ENCODE measurements at regions not wholly inside any gene's neighbourhood (a gene's known extent, or its start where the extent isn't known, plus 50 kb on each side); places are given as distances from the start of the nearest gene placed in this dataset.

DNA sequence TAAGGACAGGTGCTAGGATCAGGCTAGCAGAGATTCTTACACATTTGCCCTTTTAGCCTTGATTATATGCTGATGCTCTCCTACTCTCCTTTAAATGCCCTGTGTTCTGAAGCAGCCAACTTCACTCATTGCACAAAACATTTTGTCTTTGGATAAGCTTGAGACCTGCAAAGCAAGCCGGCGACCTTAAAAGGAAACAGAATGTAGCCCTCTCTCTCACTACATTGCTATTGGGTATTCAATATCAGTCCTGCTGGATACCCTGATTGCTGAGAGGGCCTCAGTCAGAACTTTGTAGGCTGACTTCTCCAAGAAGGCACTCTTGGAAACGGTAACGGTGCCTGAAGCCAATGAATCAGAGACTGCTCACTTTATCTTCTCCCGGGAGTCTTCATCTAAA is 528.9 kb downstream of the DTWD2 start:
- H3K9me3 ChIP-seq, result no peaks in the 10 kb centered on the region
- intact Hi-C loops (cut with DNase I; ENCODE audit: low total_unique reads), result no loop called here
- H3K27ac ChIP-seq, result no peak overlapping the region
- H3K4me1 ChIP-seq, result no peaks in the 10 kb centered on the region
- TF ChIP-seq POLR2A (IDR thresholded peaks at IDR 0.05), result no peak
- H3K36me3 ChIP-seq, result no peaks in the 10 kb centered on the region
- WGBS, 5 donors, result 82 to 97% (median 92%) methylated on average over 5 of the region's 5 CpGs
- no peaks in the 10 kb centered on the region for H3K27me3 ChIP-seq (replicated peaks in 1 of 7)
- no peak for DNase-seq
- no peak overlapping the region for H3K4me3 ChIP-seq

GRCh38 chr5:118456085-118456484 is 532.3 kb downstream of the DTWD2 start:
- DNase-seq, result no peak
- H3K9me3 ChIP-seq, result no peaks in the 10 kb centered on the region
- no peaks in the 10 kb centered on the region for H3K36me3 ChIP-seq
- H3K27ac ChIP-seq, result no peak overlapping the region
- intact Hi-C loops (cut with DNase I; ENCODE audit: low total_unique reads), result no loop called here
- H3K27me3 ChIP-seq (replicated peaks in 1 of 7), result no peaks in the 10 kb centered on the region
- no peak for TF ChIP-seq POLR2A (IDR thresholded peaks at IDR 0.05)
- TF ChIP-seq, protein P1, sequence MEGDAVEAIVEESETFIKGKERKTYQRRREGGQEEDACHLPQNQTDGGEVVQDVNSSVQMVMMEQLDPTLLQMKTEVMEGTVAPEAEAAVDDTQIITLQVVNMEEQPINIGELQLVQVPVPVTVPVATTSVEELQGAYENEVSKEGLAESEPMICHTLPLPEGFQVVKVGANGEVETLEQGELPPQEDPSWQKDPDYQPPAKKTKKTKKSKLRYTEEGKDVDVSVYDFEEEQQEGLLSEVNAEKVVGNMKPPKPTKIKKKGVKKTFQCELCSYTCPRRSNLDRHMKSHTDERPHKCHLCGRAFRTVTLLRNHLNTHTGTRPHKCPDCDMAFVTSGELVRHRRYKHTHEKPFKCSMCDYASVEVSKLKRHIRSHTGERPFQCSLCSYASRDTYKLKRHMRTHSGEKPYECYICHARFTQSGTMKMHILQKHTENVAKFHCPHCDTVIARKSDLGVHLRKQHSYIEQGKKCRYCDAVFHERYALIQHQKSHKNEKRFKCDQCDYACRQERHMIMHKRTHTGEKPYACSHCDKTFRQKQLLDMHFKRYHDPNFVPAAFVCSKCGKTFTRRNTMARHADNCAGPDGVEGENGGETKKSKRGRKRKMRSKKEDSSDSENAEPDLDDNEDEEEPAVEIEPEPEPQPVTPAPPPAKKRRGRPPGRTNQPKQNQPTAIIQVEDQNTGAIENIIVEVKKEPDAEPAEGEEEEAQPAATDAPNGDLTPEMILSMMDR (IDR thresholded peaks at IDR 0.05 in 8 of 11, conservative IDR thresholded peaks at IDR 0.05 in 3 of 11), result no peak
- no peak for TF ChIP-seq POLR2AphosphoS5 (IDR thresholded peaks at IDR 0.05)
- no peaks in the 10 kb centered on the region for H3K4me1 ChIP-seq
- no peak overlapping the region for H3K4me3 ChIP-seq
- WGBS, 5 donors, result 77 to 98% (median 95%) methylated on average over 1 of the region's 1 CpG

DNA sequence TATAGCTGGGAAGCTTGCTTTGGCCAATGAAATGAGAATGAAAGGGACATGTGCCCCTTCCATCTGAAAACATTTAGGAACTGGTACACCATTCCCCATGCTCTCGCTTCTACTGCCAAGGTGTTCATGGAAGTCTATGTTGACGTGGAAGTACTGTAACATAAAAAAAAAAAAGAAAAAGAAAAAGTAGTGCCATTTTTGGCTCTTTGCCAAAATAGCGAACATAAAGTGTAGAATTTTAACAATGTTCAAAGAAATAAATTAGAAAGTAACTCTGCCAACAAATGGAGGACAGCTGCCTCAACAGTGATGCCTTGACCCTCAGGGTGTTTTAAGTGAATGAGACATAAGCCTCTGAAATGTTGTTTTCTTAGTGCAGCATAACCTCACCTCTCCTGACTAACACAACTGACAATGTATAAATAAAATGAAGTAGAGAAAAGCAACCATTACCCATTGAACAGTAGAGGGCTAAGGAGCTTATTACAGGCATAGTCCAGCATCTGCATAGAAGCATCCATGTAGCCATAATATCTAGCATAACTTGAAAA is 536.6 kb downstream of the DTWD2 start:
- Histone ChIP-seq H3K4me1 (no peaks in the 10 kb centered on the region), H3K4me3 (no peak overlapping the region), H3K27ac (no peak overlapping the region), H3K27me3 (replicated peaks in 1 of 7) (no peaks in the 10 kb centered on the region), H3K9me3 (no peaks in the 10 kb centered on the region), H3K36me3 (no peaks in the 10 kb centered on the region)
- intact Hi-C loops (cut with DNase I; ENCODE audit: low total_unique reads), result no loop called here
- 65 to 90% (median 83%) methylated on average over 3 of the region's 3 CpGs for WGBS, 5 donors
- DNase-seq, result no peak
- TF ChIP-seq POLR2AphosphoS5 (IDR thresholded peaks at IDR 0.05) (no peak), POLR2A (IDR thresholded peaks at IDR 0.05) (no peak)
- TF ChIP-seq, protein P1 (IDR thresholded peaks at IDR 0.05 in 8 of 11, conservative IDR thresholded peaks at IDR 0.05 in 3 of 11), result no peak

- TF ChIP-seq POLR2AphosphoS5 (IDR thresholded peaks at IDR 0.05) (no peak), POLR2A (IDR thresholded peaks at IDR 0.05) (no peak)
- TF ChIP-seq, protein P1 (IDR thresholded peaks at IDR 0.05 in 8 of 11, conservative IDR thresholded peaks at IDR 0.05 in 3 of 11), result no peak
- H3K36me3 ChIP-seq, result no peaks in the 10 kb centered on the region
- H3K4me1 ChIP-seq, result no peaks in the 10 kb centered on the region
- H3K27me3 ChIP-seq (replicated peaks in 1 of 7), result no peaks in the 10 kb centered on the region
- H3K9me3 ChIP-seq, result no peaks in the 10 kb centered on the region
- no peak for DNase-seq
- intact Hi-C loops (cut with DNase I; ENCODE audit: low total_unique reads), result no loop called here
- H3K4me3 ChIP-seq, result no peak overlapping the region
- 89 to 92% (median 90%) methylated on average over 7 of the region's 7 CpGs for WGBS, 5 donors
- H3K27ac ChIP-seq, result no peak overlapping the region
These were observed 537.6 kb downstream of the DTWD2 start for GRCh38 chr5:118450554-118451332.

All from spleen (tissue), 11 donors.